A549 (cell line): ENCODE measurements at regions not wholly inside any gene's neighbourhood (a gene's known extent, or its start where the extent isn't known, plus 50 kb on each side); places are given as distances from the start of the nearest gene placed in this dataset.

Experiments used
- EP300 ChIP-seq, 2 experiments: fragments of >200 bp; sonication (Bioruptor Twin); formaldehyde crosslinking; IDR thresholded peaks; 2 replicates in 1 of 2; 3 replicates in 1 of 2; pipeline ENCODE4 v1.6.1; 2016 to 2017
- RFX5 ChIP-seq: fragments of 450-650 bp; IDR thresholded peaks from 2 replicates; pipeline ENCODE4 v1.7.1; 2014; ENCODE audit warnings: antibody characterized with exemption, mild to moderate bottlenecking, moderate library complexity
- TF ChIP-seq, protein P1 (sequence below): fragments of >200 bp; sonication (Bioruptor Twin); formaldehyde crosslinking; IDR thresholded peaks from 3 replicates; pipeline ENCODE4 v1.5.1; 2016

DNA sequence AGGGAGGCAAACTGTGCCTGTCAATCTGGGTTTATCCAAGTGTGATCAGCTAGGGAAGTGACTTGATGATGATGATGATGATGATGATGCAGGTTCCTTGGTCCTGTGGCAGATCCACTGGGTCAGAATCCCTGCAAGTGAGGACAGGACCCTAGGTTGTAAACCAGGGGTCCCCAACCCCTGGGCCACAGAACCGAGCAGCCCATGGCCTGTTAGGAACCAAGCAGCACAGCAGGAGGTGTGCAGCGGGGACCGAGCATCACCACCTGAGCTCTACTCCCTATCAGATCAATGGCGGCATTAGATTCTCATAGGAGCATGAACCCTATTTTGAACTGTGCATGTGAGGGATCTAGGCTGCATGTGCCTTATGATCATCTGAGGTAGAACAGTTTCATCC, 144.7 kb upstream of the PDE1C start:
- no peak for TF ChIP-seq EP300 (IDR thresholded peaks at IDR 0.05)
- TF ChIP-seq RFX5: no peak
- TF ChIP-seq, protein P1, sequence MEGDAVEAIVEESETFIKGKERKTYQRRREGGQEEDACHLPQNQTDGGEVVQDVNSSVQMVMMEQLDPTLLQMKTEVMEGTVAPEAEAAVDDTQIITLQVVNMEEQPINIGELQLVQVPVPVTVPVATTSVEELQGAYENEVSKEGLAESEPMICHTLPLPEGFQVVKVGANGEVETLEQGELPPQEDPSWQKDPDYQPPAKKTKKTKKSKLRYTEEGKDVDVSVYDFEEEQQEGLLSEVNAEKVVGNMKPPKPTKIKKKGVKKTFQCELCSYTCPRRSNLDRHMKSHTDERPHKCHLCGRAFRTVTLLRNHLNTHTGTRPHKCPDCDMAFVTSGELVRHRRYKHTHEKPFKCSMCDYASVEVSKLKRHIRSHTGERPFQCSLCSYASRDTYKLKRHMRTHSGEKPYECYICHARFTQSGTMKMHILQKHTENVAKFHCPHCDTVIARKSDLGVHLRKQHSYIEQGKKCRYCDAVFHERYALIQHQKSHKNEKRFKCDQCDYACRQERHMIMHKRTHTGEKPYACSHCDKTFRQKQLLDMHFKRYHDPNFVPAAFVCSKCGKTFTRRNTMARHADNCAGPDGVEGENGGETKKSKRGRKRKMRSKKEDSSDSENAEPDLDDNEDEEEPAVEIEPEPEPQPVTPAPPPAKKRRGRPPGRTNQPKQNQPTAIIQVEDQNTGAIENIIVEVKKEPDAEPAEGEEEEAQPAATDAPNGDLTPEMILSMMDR: no peak
